GM12872 (cell line): ENCODE measurements at regions not wholly inside any gene's neighbourhood (a gene's known extent, or its start where the extent isn't known, plus 50 kb on each side); places are given as distances from the start of the nearest gene placed in this dataset.

Experiments used
- CTCF ChIP-seq: IDR thresholded peaks from 3 replicates; pipeline ENCODE4 v1.5.1; 2011; ENCODE audit warnings: low read depth, mild to moderate bottlenecking, low read length, moderate library complexity; ENCODE audit not compliant: insufficient read depth

GRCh38 chr2:7852546-7852945 lies 829.3 kb upstream of the ID2 start:
- no peak for TF ChIP-seq CTCF

GRCh38 chr2:7857904-7858303 lies 824.0 kb upstream of the ID2 start:
- TF ChIP-seq CTCF = no peak

GRCh38 chr2:7858624-7859023 lies 823.2 kb upstream of the ID2 start:
- TF ChIP-seq CTCF = no peak

DNA sequence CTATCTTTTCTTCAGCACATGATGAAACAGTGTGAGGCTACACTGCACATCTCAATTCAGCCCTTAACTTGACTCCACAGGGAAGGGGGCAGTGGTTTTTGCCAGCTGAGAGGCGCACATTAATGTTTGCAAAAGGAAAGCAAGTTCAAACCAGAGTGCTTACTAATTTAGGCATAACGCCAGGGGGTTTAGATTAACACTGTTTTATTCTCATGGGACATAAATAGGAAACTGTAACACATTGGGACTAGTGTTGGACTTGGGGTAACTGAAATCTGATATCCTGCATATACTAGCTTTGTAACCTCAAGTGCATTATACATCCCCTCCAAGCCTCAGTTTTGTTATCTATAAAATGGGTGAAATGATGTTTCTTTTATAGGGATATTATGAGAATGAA lies 821.2 kb upstream of the ID2 start:
- TF ChIP-seq CTCF = no peak

DNA sequence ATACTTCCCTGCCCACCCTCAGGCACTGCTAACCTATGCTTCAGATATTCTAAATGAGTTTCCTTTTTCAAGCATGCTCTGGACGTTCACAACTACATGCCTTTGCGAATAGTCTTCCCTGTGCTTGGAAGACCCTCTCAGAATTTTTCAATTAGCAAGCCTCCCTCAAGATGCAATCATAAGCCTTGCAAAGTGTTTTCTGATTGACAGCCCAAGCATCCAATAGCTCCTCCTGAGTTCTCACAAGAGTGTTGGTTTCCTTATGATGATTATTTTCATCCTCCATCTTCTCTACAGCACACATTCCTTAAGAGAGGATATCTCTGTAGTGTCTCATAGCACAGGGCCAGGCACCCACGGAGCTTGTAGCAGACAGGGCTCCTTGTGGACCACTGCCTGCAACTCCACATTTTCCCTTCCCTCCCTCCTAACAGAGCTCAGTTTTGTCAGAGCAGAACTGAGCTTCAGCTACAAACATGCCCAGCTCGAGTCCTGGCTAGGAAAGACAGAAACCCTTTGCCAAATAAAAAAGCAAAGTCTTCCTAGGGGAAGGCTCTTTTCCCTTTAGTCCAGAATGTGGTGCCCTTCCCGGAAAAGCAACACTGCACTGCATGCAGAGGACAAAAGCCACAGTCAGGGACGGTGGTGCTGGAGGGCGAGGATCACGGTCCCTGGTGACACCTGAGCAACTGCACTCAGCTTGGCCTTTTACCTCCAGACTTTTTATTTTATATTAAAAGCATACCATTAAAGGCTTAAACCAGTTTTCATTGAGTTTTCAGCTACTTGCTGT lies 819.8 kb upstream of the ID2 start:
- no peak for TF ChIP-seq CTCF

GRCh38 chr2:7866104-7866503 lies 815.8 kb upstream of the ID2 start:
- no peak for TF ChIP-seq CTCF

DNA sequence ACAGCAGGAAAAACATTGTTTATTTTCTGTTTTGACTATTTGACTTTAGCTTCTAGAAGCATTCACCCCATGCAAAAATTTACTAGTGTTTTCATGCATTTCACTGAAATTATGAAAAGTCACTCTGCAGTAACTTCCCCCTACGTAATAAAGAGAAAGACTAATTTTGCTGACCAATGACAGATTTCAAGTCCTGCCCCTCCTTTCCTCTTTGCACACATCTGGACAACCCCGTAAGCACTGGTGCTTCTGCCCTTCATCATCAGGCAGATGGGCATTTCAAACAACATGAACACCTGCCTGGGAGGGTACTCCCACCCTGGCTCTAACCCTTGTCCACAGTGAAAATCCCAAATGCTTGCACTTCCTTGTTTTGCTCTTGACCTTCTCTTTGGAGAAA lies 815.0 kb upstream of the ID2 start:
- TF ChIP-seq CTCF = no peak
